Uterus (tissue), 2 donors: ENCODE measurements at regions not wholly inside any gene's neighbourhood (a gene's known extent, or its start where the extent isn't known, plus 50 kb on each side); places are given as distances from the start of the nearest gene placed in this dataset.

Experiments used
- CTCF ChIP-seq, 4 experiments: fragments of 200-600 bp in 2 of 4; fragments of 450-650 bp in 2 of 4; sonication (generic) in 2 of 4; IDR thresholded peaks; one replicate each; pipeline ENCODE4 v1.5.1; 2016 to 2019; ENCODE audit warnings: antibody characterized with exemption in 4 of 4, mild to moderate bottlenecking in 2 of 4, moderate library complexity in 1 of 4
- POLR2A ChIP-seq, 2 donors: fragments of 450-650 bp; IDR thresholded peaks; one replicate each; pipeline ENCODE4 v1.6.1; 2016; ENCODE audit warnings: antibody characterized with exemption in 2 of 2, mild to moderate bottlenecking in 1 of 2, moderate library complexity in 1 of 2

- TF ChIP-seq CTCF (IDR thresholded peaks at IDR 0.05) (no peak), POLR2A (IDR thresholded peaks at IDR 0.05) (no peak)
Measured at GRCh38 chr7:155213955-155214740, 83.5 kb upstream of the INSIG1 start.
